HG03565 (cell line): ENCODE measurements at regions not wholly inside any gene's neighbourhood (a gene's known extent, or its start where the extent isn't known, plus 50 kb on each side); places are given as distances from the start of the nearest gene placed in this dataset.

Experiments
- ATAC-seq: cut with Tn5 transposase; IDR thresholded peaks from one replicate; pipeline ENCODE4 v1.9.1; 2021; ENCODE audit warnings: mild to moderate bottlenecking, moderate library complexity; ENCODE audit not compliant: unreplicated experiment

- no peak for ATAC-seq
These were observed 268.2 kb downstream of the SH3GL2 start for GRCh38 chr9:17846948-17847655.

- ATAC-seq = no peak
These were observed 269.0 kb downstream of the SH3GL2 start for GRCh38 chr9:17847908-17848307.

GRCh38 chr9:17852108-17852507, 273.2 kb downstream of the SH3GL2 start:
- no peak for ATAC-seq

GRCh38 chr9:17854487-17854886, 275.6 kb downstream of the SH3GL2 start:
- no peak for ATAC-seq

- no peak for ATAC-seq
These were observed 278.1 kb downstream of the SH3GL2 start for GRCh38 chr9:17856995-17857394.

GRCh38 chr9:17859228-17859627, 280.4 kb downstream of the SH3GL2 start:
- ATAC-seq = no peak

DNA sequence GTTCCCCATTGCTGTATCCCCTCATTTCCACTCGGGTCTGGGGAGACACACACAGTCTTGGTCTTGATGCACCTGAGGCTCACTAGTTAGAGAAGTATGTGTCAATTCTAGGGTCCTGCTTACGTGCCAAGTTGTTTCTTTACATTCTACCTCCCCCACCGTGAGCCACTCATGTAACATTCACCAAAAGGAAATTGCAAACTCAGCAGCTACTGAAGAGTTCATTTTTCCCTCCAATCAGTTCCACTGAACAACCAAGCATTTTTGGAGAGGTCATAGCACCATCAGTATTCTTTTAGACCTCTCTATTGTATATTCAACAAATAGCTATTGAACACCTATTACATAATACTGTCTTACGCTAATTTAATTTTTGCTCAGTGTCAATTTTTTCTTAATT, 281.1 kb downstream of the SH3GL2 start:
- no peak for ATAC-seq

- no peak for ATAC-seq
These were observed 283.2 kb downstream of the SH3GL2 start for GRCh38 chr9:17862101-17862500.

DNA sequence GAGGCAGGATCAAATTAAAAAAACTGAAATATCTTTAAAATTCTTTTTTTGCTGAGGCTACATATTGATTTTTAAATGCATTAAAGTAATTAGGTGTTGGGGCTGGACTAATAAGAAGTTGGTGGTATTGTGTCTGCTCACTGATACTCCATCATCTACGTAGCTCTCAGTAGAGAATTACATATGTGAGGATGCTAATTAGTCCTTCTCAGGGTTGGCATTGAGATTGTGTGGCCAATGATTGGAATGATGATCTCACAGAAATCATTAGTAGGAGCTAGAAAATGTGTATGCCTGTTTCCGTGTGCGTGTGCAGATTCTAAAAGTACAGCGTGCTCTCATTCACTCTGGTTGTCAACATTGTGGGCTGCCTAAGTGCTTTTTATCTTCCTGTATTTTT, 283.8 kb downstream of the SH3GL2 start:
- no peak for ATAC-seq

DNA sequence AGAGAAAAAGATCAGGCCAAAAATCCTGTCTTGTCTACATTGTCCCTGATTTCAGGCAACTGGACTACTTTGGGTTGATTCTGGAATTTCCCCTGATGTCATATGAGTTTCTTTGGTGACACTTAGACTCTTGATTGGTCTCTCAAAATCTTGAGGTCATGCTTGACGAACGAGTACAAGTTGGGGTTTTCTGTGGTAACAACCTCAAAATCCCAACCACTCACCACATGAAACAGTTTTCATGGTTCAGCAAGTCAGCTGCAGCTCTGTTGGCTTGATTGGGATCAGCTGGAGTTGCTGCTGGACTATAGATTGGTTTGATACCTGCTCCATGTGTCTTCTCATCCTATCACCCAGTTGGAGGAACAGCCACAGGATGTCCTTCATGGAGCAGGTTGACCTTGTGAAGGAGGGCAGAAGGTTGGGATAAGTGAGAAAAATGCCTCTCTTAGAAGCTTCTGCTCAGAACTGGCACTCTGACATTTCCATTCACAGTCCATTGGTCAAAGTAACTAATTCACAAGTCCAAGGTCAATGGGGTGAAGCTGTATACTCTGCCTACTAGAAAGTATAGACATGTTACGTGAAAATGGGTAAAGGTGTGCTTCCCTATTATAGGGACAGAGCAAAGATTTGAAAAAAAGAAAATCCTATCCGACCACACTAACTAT, 284.5 kb downstream of the SH3GL2 start:
- peak; percentile 88 for ATAC-seq

- ATAC-seq = no peak
These were observed 285.1 kb downstream of the SH3GL2 start for GRCh38 chr9:17863924-17864323.

GRCh38 chr9:17864951-17865350, 286.1 kb downstream of the SH3GL2 start:
- ATAC-seq = no peak

DNA sequence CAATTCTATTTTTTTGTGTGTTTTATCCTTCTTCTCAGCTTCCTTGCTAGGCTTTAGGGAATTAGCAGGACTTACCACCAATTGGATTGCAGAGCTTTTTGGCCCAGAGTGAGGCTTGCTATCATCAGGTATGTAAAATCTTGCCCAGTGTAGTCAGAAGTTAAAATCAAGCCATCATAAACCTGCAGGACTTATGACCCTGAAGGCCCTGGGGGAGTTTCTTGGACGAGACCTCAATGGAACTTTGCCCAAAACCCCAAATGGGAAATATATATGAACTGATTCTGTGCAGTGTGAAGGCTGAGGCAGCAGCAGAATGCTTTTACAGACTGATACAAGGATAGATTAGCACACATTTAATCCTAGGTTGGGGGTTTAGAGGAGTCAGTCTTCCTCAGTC, 287.0 kb downstream of the SH3GL2 start:
- no peak for ATAC-seq

- ATAC-seq = no peak
These were observed 291.9 kb downstream of the SH3GL2 start for GRCh38 chr9:17870722-17871121.

DNA sequence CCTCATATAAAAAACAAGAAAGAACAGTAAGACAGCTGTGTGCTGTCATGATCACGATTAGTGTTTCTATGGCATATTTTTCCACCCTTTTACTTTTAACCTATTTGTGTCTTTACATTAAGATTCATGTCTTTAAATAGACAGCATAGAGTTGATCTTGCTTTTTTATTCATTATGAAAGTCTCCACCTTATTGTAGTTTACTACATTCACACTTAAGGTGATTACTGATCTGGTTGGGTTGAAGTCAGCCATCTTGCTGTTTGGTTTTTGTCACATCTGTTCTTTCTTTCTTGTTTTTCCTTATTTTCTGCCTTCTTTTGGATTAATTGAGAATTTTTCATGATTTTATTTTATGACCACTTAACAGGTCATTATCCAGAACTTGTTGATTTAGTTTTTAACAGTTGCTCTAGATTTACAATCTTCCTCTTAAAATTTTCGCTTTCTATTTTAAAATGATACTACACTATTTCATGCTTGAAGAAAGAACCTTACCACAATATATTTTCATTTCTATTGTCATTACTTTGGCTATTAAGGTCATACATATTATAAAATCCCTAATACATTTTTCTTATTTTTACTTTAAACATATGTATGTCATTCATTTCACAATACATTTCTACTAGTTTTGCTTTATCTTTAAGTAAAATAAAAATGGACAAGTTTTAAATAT, 292.5 kb downstream of the SH3GL2 start:
- ATAC-seq = no peak

- no peak for ATAC-seq
These were observed 297.0 kb downstream of the SH3GL2 start for GRCh38 chr9:17875886-17876285.

DNA sequence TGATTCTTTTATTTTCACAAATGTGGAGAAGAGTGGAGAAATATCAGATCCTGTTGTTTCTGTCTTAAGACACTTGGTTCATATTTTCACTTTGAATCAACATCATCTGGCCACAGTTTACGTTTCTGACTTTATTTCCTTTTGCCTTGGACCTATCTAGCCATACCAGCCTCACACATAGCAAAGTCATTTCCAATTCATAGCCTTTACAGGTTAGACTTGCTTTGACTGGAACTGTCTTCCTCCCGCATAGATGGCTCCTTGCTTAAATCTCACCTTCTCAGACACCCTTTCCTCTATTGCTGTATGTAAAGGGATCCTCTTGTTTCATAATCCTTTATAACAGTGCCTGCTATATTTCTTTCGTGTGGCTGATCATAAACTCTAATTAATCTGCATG, 297.8 kb downstream of the SH3GL2 start:
- no peak for ATAC-seq

- no peak for ATAC-seq
These were observed 300.0 kb downstream of the SH3GL2 start for GRCh38 chr9:17878810-17879370.

DNA sequence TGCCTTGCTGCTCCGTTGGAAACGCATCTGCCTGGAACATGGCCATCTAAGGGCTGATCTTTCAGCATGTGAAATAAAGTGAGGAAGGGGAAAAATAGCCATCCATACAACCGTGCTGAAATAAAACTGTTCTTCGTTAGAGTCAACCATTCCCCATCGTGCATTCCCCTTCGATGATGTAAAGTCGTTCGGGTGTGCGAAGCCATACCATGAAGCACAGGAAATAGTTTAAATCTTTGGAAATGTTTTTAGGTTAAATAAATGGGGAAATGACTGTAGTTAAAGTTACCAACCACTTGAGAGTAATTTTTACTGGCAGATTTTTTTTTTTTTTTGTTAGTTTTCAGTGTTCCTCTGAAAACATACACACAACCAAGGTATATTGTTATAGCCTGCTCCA, 302.5 kb downstream of the SH3GL2 start:
- ATAC-seq = no peak

DNA sequence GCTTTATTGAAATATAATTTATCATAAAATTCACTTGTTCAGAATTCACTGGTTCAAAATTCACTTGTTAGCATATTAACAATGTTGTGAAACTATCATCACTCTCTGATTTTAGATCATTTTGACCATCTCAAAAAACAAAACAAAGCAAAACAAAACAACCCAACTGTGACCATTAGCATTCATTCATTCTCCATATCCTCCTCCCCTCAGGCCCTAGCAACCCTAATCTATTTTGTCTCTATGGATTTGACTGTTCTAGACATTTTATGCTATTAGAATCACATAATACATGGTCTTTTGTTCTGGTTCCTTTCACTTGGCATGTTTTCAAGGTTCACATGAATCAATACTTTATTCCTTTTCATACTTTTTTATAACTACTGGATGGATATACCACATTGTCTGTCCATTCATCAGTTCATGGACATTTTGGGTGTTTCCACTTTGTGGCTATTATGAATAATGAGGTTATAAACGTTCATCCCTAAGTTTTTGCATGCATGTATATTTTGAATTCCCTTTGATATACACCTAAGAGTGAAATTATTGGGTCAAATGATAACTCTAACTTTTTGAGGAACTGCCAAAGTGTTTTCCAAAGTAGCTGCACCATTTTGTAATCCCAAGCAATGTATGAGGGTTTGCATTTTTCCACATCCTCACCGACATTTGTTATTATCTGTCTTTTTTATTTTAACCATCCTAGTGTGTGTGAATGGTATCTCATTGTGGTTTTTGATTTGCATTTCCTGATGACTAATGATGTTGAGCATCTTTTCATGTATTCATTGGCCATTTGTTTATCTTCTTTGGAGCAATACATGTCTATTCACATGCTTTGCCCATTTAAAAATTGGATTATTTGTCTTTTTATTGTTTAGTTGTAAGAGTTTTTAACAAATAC, 304.1 kb downstream of the SH3GL2 start:
- no peak for ATAC-seq

- ATAC-seq = no peak
These were observed 309.2 kb downstream of the SH3GL2 start for GRCh38 chr9:17888066-17888465.
